ENCODE measurements at regions not wholly inside any gene's neighbourhood (a gene's known extent, or its start where the extent isn't known, plus 50 kb on each side); places are given as distances from the start of the nearest gene placed in this dataset.
"Not testable (repeated sequence)": the region's sequence is repeated elsewhere in the genome, so short reads cannot be mapped to it uniquely, and the experiment has no call there.

- no peak for DNase-seq (ENCODE audit: low read depth)
- no peak for TF ChIP-seq CTCF (IDR thresholded peaks at IDR 0.05; ENCODE audit: control insufficient read depth, extremely low read depth, insufficient read depth)
- no peak overlapping the region for H3K4me3 ChIP-seq (ENCODE audit: low read depth, low read length)
These were observed 435.0 kb upstream of the CBLB start for GRCh38 chr3:106303766-106304165.

- DNase-seq (ENCODE audit: low read depth), result no peak
- no peak for TF ChIP-seq CTCF (IDR thresholded peaks at IDR 0.05; ENCODE audit: control insufficient read depth, extremely low read depth, insufficient read depth)
- H3K4me3 ChIP-seq (ENCODE audit: low read depth, low read length), result no peak overlapping the region
These were observed 436.3 kb upstream of the CBLB start for GRCh38 chr3:106305127-106305526.

- TF ChIP-seq CTCF (IDR thresholded peaks at IDR 0.05; ENCODE audit: control insufficient read depth, extremely low read depth, insufficient read depth), result no peak
- H3K4me3 ChIP-seq (ENCODE audit: low read depth, low read length), result no peak overlapping the region
- no peak for DNase-seq (ENCODE audit: low read depth)
These were observed 437.1 kb upstream of the CBLB start for GRCh38 chr3:106305882-106306435.

GRCh38 chr3:106309274-106309673, 440.5 kb upstream of the CBLB start:
- no peak for TF ChIP-seq CTCF (IDR thresholded peaks at IDR 0.05; ENCODE audit: control insufficient read depth, extremely low read depth, insufficient read depth)
- no peak overlapping the region for H3K4me3 ChIP-seq (ENCODE audit: low read depth, low read length)
- no peak for DNase-seq (ENCODE audit: low read depth)

GRCh38 chr3:106309798-106310197, 441.0 kb upstream of the CBLB start:
- DNase-seq (ENCODE audit: low read depth); H3K4me3 ChIP-seq (ENCODE audit: low read depth, low read length): not testable (repeated sequence)

- no peak for DNase-seq (ENCODE audit: low read depth)
- no peak for TF ChIP-seq CTCF (IDR thresholded peaks at IDR 0.05; ENCODE audit: control insufficient read depth, extremely low read depth, insufficient read depth)
- no peak overlapping the region for H3K4me3 ChIP-seq (ENCODE audit: low read depth, low read length)
These were observed 448.6 kb upstream of the CBLB start for GRCh38 chr3:106317141-106318055.

GRCh38 chr3:106321438-106321837, 452.6 kb upstream of the CBLB start:
- not testable (repeated sequence) for DNase-seq (ENCODE audit: low read depth)

GRCh38 chr3:106323586-106323985, 454.8 kb upstream of the CBLB start:
- H3K4me3 ChIP-seq (ENCODE audit: low read depth, low read length), result no peak overlapping the region
- TF ChIP-seq CTCF (IDR thresholded peaks at IDR 0.05; ENCODE audit: control insufficient read depth, extremely low read depth, insufficient read depth), result no peak
- DNase-seq (ENCODE audit: low read depth), result no peak

More at GRCh38 chr3:106321438-106321837, 452.6 kb upstream of the CBLB start:
- not testable (repeated sequence) for H3K4me3 ChIP-seq (ENCODE audit: low read depth, low read length)

All from LNCaP clone FGC (cell line).